GM18508 (cell line): ENCODE measurements at regions not wholly inside any gene's neighbourhood (a gene's known extent, or its start where the extent isn't known, plus 50 kb on each side); places are given as distances from the start of the nearest gene placed in this dataset.

Source experiments
- ATAC-seq: cut with Tn5 transposase; IDR thresholded peaks from one replicate; pipeline ENCODE4 v1.9.1; 2021; ENCODE audit warnings: moderate number of reproducible peaks; ENCODE audit not compliant: insufficient read depth, unreplicated experiment

GRCh38 chr1:30063621-30064280 lies 659.6 kb downstream of the MATN1 start:
- ATAC-seq = no peak

GRCh38 chr1:30061292-30062220 lies 661.8 kb downstream of the MATN1 start:
- ATAC-seq = no peak

DNA sequence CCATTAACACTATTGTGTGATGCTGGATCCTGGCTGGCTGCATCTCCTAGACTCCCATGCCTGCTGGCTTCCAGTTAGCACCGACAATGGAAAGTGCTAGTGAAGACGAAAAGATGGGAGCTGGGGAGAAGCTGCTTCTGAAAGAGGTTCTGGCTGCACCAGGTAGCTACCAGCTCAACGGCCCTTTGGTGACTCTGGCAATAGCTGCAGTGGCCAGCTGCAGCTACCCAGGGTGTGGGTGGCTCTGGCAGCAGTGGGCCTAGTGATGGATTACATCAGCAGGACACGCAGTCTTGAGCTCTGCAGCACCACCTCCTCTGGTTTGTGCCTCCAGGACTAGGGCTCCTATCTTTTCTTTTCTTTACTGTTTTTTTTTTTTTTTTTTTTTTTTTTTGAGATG lies 662.6 kb downstream of the MATN1 start:
- ATAC-seq = no peak

DNA sequence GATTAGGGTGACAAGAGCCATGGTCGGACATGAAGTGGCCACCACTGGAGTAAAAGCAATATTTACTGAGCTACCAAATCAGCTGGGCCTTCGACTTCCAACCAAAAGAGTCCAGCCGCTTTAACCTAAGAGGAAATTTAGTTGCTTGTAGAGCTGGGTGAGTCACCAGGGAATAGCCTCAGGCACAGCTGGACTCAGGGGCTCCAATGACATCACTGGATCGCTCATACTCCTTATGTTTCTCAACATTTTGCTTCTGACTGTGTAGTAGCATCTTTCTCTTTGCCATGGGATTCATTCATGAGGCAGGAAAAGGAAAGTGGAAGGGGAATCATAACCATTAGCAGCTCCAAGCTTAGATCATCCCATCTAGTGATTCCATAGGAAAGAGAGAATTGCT lies 664.4 kb downstream of the MATN1 start:
- no peak for ATAC-seq

DNA sequence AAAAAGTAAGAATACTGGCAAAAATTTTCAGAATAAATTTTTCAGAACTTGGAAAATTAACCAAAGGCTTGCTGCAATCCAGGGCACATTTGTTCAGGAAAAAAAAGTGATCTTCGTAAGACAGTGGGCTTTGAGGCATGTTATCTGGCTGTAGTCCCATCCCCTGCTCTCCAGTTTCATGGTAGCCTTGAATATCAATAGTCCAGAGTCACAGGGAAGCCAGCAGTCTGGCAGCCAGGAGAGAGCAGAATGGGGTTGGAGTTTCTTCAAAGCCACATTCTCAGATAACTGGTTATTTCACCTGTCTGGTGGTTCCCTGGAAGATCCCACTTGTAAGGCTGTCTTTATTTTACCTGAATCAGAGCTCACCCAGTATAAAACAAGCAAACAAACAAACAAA lies 669.3 kb downstream of the MATN1 start:
- ATAC-seq = no peak

DNA sequence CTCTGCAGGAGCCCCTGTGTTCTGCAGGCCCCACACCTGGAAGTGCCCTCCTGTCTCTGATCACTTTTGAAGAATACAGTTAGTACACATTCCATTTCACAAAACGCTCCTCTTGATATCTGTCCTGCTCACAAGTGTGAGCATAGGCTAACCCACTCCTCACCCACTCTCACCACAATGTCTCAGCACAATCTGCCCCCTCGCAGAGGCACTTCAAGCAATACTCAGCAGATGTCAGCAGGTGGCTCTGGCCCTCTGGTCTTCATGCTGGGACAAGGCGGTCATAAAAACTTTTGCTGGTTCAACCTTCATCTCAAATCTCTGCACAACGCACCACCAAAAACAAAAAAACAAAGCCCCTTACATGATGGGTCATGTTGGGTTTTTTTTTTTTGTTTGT lies 671.2 kb downstream of the MATN1 start:
- ATAC-seq = no peak

DNA sequence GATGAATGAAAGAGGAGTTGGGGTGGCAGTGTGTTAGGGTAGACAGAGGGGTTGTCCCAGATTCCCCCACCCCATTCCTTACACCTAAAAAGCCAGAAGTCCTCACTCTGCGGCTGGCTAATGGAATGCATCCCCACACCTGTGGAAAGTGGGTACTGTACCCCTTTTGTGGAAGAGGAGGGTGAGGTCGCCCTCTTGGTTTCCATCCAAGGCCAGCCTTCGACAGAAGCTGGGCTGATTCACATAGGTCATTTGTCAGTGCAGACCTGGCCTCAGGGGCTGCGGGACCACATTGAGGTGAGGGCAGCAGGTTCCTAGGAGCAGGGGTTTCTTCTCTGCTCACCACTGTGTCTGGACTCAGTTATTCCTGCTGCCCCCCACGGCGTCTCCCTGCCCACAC lies 671.6 kb downstream of the MATN1 start:
- no peak for ATAC-seq

DNA sequence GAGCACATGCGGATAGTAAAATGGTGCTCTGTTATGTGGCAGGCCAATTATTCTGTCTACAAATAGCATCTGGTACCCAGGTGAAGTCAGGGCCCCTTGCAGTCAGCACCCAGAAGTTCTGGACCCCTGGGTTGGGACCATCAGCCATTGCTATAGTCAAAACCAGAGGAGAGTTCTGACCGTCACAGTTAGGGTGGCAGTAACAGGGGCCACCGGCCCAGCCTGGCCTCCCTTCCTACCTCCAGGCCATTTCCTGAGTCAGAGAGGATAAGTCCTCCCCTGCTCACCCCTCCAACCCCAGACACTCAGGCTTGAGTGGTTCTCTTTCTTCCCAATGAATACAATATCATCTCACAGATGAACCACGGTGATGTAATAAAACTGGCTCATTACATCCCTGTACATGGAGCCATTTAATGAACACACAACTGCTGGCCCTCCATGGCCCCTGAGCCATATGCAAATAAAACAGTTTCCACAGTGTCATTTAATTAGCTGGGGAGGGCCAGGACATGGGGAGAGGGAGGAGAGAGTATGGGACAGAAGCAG lies 673.6 kb downstream of the MATN1 start:
- ATAC-seq = no peak

DNA sequence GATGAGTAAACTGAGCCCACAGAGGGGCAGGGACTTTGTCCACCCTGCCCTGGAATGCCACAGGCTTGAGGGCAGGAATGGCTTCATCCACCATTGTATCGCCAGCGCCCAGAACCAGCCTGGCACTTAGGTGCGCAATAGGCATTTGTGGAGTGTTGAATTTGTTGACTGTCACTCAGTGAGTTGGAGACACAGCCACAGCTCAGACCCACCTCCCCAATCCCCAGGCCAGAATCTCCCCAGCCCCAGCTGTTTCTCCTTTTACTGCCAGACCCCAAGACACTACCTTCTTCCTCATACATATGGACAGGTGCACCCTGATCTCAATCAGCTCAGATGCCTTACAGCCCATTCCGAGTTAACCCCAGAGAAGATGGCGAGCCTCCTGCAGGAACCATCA lies 674.5 kb downstream of the MATN1 start:
- ATAC-seq = no peak

DNA sequence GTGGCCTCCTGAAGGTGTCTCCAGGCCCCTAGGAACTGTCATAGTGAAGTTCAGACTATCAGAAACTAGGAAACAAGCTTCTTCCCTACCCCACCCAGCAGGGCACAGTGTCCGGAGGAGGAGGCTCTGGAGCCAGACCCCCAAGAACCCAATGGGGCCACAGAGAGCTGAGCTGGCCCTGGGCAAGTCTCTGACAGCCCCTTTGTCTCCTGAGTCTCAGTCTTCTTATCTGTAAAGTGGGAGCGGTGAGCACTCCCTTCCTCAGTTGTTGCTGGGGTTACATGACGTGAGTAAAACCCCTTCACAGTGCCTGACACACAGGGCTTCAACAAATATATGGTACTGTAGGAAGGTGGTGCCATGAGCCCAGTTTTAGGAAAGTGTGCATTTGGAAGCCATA lies 675.8 kb downstream of the MATN1 start:
- ATAC-seq = no peak

DNA sequence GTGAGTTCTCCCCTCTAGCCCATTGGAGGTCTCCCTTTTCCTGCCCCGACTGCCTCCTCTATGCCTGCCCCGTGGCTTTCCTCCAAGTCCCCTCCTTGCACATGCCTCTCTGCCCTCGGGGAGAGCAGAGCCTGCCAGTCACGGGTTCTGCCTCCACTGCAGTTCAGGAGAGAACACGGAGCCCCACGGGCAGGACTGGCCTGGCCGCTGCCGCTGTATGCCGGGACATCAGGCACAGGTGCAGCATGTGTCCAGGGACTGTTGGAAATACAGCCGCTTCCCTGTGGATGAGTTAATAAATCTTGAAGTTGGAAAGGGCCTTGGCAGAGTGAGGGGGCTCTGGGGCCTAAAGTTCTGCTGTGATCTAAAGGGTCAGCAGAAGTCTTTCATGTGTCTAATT lies 676.6 kb downstream of the MATN1 start:
- ATAC-seq = no peak

DNA sequence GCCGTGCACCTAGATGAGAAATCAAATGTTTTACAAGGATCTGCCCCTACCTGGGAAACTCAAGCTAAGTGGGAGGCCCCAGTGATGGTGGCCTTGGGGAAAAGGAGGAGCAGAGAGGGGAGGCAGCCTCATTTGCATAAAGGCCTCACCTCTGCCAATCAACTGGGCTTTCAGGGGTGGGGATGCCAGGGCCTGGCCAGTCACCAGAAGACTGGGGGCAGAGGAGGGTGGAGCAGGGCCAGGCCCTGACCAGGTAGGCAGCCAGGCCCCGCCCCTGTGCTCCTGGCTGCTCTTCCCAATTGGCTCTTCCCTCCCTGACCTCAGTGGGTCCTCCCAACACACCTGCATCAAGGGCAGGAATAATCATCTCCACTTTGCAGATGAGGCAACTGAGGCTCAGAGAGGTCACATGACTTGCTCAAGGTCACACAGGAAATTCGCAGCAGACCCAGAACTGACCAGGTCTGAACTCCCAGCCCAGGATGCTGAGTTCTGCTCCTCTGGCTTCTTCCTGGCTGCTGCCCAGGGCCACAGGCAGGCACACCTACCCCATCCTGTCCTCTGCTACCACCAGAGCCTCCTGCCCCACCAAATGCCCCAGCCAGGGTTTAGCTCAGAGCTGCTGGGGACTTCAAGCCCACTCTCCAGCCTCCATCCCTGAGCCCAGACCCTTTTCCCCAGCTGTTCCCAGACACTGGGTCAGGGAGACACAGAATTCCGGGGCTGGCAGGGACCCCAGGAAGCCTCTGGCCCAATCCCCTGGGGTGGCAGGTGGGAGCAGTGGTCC lies 677.9 kb downstream of the MATN1 start:
- ATAC-seq = no peak

DNA sequence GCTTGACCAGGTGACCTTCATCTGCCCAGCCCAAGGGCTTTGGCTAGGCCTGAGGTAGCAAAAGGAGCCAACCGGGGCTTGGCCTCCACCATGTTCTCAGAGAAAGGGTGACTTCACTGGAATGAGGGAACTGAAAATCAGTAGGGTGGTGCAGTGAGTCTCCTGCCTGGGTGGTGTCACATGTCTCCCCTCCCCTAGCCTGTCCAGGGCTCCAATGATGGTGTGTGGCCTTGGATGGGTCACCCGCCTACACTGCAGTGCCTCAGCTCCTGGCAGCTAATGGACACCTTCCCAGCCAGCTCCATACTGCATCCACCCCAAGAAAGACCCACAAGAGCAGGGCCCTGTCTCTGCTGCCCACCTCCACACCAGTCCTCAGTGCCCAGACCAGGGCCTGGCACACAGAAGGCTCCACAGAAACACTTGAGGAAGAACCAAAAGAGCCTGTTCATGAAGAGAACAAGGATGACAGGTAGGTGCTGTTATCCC lies 678.7 kb downstream of the MATN1 start:
- no peak for ATAC-seq

- ATAC-seq = no peak
Measured at GRCh38 chr1:30043731-30044408, 679.5 kb downstream of the MATN1 start.

DNA sequence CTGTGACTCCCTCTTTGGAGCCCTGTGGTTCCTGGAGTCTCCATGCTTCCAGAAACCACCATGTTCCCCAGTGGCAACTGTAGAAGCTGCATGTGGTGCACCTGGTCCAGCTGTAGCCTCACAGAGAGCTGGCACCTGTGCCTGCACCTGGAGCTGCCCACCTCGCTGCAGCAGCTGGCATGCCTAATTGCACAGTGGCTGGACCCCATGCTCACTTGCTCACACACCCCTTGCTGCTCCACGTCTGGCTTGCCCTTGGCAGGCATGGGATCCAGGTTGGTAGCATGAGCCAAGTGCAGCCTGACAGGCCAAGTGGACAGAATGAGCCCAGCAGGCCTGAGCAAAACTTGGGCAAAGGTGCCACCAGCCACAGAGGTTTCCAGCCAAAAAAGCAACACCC lies 680.1 kb downstream of the MATN1 start:
- no peak for ATAC-seq

DNA sequence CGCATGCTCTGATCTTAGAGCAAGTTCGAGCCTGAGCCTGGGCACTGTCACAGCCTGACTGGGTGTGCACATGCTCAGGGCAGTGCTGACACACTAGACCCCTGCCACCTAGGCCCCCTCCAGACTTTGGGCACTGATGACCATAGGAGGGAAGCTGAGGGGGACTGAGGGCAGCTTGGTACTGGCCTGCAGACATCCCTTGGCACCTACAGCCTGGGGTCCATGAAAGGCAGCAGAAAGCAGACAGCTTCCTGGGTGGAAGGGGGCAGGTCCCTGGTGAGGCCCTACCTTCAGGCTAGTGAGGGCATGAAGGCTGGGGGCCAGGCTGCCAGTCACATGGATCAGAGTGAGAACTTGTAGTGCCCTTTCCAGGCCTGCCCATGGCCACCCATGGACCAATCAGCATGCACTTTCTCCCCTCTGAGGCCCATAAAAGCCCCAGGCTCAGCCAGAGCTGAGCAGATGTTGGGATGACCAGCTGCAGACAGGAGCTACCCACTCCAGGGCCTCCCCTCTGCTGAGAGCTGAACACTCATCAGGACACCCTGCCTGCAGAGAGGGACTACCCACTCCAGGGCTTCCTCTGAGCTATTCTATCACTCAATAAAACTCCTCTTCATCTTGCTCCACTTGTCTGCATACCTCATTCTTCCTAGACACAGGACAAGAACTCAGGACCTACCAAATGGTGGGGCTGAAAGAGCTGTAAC lies 680.8 kb downstream of the MATN1 start:
- ATAC-seq = no peak

GRCh38 chr1:30041741-30042437 lies 681.5 kb downstream of the MATN1 start:
- no peak for ATAC-seq

DNA sequence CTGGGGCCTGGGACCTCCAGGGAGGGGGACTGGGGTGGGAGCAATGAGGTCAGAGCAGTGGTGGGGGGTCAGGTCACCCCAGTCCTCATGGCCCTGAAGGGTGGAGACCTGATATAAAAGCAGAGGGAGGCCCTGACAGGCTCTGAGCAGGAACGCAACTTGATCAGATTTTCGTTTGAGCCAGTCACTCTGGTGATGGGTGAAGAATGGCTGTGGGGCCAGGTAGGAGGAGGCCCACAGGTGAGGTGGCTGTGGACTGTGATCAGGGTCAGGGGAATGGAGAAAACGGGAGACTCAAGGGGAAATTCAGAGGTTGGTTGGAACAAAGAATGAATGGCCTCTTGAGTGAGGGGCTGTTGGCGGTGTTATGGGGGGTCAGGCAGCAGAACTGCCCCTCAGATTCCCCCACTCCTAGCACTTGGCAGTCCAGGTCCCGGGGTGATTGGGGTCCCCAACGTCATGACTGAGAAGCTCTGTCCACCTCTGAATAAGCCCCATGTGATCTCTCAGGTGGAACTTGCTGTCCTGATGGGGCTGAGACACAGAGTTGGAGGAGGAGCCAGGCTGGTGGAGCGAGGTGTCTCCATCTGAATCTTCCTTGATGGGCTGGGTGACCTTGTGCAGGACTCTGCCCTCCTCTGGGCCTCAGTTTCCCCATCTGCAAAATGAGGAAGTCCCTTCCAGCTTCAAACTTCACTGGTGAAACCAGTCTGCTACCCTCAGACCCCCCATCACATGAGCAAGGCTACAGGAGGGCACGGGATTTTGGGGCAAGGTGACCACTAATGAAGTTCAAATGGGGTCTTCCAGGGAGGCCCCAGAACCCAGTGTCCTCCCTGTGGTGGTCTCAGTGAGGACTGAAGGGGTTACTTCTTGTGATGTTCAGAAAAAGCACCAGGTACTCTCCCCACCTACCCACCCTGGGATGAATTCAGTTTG lies 683.0 kb downstream of the MATN1 start:
- no peak for ATAC-seq
